ENCODE measurements at regions not wholly inside any gene's neighbourhood (a gene's known extent, or its start where the extent isn't known, plus 50 kb on each side); places are given as distances from the start of the nearest gene placed in this dataset.
"Not testable (repeated sequence)": the region's sequence is repeated elsewhere in the genome, so short reads cannot be mapped to it uniquely, and the experiment has no call there.

- peak; percentile 20 for ATAC-seq
Observed at GRCh38 chr2:11074246-11074820, 80.9 kb upstream of the SLC66A3 start.

- no peak for ATAC-seq
Observed at GRCh38 chr2:11075221-11075620, 80.0 kb upstream of the SLC66A3 start.

- no peak for ATAC-seq
Observed at GRCh38 chr2:11077411-11077810, 77.9 kb upstream of the SLC66A3 start.

- ATAC-seq: no peak
Observed at GRCh38 chr2:11079136-11079824, 76.0 kb upstream of the SLC66A3 start.

- ATAC-seq: no peak
Observed at GRCh38 chr2:11080253-11081115, 74.8 kb upstream of the SLC66A3 start.

GRCh38 chr2:11082880-11083279 lies 72.4 kb upstream of the SLC66A3 start:
- ATAC-seq: no peak

GRCh38 chr2:11088821-11089220 lies 66.4 kb upstream of the SLC66A3 start:
- not testable (repeated sequence) for ATAC-seq

GRCh38 chr2:11090187-11090586 lies 65.1 kb upstream of the SLC66A3 start:
- ATAC-seq: no peak

GRCh38 chr2:11092701-11093335 lies 62.4 kb upstream of the SLC66A3 start:
- ATAC-seq: no peak

GRCh38 chr2:11093467-11093866 lies 61.8 kb upstream of the SLC66A3 start:
- no peak for ATAC-seq

GRCh38 chr2:11094021-11094810 lies 61.1 kb upstream of the SLC66A3 start:
- ATAC-seq: no peak

GRCh38 chr2:11096591-11096990 lies 58.7 kb upstream of the SLC66A3 start:
- no peak for ATAC-seq

GRCh38 chr2:11097038-11097720 lies 58.1 kb upstream of the SLC66A3 start:
- no peak for ATAC-seq

- ATAC-seq: no peak
Observed at GRCh38 chr2:11097854-11098387, 57.3 kb upstream of the SLC66A3 start.

- no peak for ATAC-seq
Observed at GRCh38 chr2:11099122-11100065, 55.9 kb upstream of the SLC66A3 start.

GRCh38 chr2:11100130-11100529 lies 55.1 kb upstream of the SLC66A3 start:
- no peak for ATAC-seq

- no peak for ATAC-seq
Observed at GRCh38 chr2:11100976-11101375, 54.3 kb upstream of the SLC66A3 start.

GRCh38 chr2:11101430-11101829 lies 53.8 kb upstream of the SLC66A3 start:
- no peak for ATAC-seq

GRCh38 chr2:11102466-11102865 lies 52.8 kb upstream of the SLC66A3 start:
- no peak for ATAC-seq
